ENCODE measurements at regions not wholly inside any gene's neighbourhood (a gene's known extent, or its start where the extent isn't known, plus 50 kb on each side); places are given as distances from the start of the nearest gene placed in this dataset.

DNA sequence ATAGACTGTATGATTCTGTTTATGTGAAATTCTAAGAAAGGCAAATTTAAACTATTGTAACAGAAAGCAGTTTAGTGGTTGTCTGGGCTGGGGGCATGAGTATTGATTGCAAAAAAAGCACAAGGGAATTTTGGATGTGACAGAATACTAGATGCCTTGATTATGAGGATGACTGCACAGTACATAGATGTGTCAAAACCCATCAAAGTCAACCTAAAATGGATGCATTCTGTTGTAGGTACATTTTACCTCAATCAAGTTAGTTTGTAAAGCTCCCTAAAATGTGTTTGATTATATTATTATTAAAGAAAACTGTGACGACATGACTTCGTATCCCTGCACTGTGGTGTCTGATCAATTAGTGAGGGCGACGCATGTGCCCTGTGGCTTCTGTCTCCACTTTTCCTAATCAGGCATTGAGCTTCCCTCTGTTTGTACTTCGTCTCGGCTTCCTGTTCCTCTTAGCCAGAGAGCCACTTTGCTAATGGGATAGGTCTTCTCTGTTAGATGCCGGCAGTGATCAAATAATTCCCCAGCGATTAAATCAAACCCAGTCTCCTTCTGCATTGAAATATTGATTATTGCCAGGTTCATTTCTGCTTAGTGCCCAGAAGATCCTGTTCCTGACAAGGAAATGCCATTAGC, 118.3 kb upstream of the GGTLC1 start:
- Mint-ChIP-seq H3K4me3 (ENCODE audit: unreplicated experiment) (no peak overlapping the region), H3K27ac (ENCODE audit: unreplicated experiment) (no peak overlapping the region), H3K36me3 (ENCODE audit: unreplicated experiment) (no peaks in the 10 kb centered on the region), H3K27me3 (ENCODE audit: unreplicated experiment) (peaks cover 1% of the 10 kb centered on the region), H3K9me3 (ENCODE audit: unreplicated experiment) (peaks cover 3% of the 10 kb centered on the region), H3K4me1 (ENCODE audit: low read depth, unreplicated experiment) (peaks cover under 1% of the 10 kb centered on the region)
- no peak for DNase-seq
- TF ChIP-seq, protein P1, sequence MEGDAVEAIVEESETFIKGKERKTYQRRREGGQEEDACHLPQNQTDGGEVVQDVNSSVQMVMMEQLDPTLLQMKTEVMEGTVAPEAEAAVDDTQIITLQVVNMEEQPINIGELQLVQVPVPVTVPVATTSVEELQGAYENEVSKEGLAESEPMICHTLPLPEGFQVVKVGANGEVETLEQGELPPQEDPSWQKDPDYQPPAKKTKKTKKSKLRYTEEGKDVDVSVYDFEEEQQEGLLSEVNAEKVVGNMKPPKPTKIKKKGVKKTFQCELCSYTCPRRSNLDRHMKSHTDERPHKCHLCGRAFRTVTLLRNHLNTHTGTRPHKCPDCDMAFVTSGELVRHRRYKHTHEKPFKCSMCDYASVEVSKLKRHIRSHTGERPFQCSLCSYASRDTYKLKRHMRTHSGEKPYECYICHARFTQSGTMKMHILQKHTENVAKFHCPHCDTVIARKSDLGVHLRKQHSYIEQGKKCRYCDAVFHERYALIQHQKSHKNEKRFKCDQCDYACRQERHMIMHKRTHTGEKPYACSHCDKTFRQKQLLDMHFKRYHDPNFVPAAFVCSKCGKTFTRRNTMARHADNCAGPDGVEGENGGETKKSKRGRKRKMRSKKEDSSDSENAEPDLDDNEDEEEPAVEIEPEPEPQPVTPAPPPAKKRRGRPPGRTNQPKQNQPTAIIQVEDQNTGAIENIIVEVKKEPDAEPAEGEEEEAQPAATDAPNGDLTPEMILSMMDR (IDR thresholded peaks at IDR 0.05; ENCODE audit: partially characterized antibody, unreplicated experiment), result no peak

DNA sequence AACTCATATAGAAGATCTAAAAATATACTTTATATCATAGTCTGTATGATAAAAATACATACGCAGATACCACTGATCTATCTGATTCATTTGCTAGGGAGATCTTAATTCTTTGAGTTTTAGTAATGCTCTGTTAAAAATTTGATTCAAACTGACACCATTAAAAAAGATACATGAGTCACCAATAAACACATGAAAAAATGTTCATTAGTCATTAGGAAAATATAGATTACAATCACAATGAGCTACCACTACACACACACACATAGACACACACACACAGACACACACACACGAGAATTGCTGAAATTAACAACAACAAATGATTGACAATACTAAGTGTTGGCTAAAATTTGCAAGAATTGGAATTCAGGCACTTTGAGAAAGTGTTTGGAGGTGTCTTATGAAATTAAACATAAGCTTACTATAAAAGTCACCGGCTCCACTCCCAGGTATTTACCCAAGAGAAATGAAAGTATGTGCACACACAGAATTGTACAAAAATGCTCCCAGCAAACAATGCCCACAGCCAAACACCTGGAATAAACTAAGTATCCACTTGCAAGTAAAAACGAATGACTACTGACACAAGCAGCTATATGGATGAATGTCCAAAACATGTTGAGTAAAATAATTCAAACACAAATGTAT, 117.7 kb upstream of the GGTLC1 start:
- H3K27ac Mint-ChIP-seq (ENCODE audit: unreplicated experiment), result no peak overlapping the region
- H3K4me1 Mint-ChIP-seq (ENCODE audit: low read depth, unreplicated experiment), result peaks cover 3% of the 10 kb centered on the region
- no peaks in the 10 kb centered on the region for H3K36me3 Mint-ChIP-seq (ENCODE audit: unreplicated experiment)
- no peak for DNase-seq
- TF ChIP-seq, protein P1 (IDR thresholded peaks at IDR 0.05; ENCODE audit: partially characterized antibody, unreplicated experiment), result no peak
- peaks cover 3% of the 10 kb centered on the region for H3K9me3 Mint-ChIP-seq (ENCODE audit: unreplicated experiment)
- peaks cover 1% of the 10 kb centered on the region for H3K27me3 Mint-ChIP-seq (ENCODE audit: unreplicated experiment)
- H3K4me3 Mint-ChIP-seq (ENCODE audit: unreplicated experiment), result no peak overlapping the region

DNA sequence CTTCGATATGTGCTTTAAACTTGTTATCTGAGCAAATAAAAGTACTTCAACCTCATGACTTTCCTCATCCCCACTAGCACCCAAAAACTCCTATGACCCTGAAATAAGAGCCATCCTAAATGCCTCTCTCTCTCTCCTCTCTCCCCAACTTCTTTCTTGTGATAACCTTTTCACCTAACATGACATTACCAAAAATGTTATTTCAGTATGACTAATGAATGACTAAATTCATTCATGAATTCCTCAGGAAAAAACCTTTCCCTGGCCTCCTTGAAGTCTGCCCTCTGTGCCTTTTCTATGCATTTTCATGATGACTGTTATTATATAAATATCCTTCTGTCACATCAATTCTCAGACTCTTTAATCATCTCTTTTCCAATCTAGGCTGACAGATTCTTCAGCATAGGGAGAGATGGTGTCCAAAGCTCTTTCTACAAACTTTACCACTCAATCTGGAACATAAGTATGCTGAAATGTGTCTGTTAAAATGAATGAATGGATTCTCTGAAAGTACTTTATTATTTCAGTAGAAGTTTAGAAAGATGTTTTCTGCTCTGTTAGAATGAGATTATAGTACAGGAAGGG, 114.3 kb upstream of the GGTLC1 start:
- Mint-ChIP-seq H3K36me3 (ENCODE audit: unreplicated experiment) (no peaks in the 10 kb centered on the region), H3K4me3 (ENCODE audit: unreplicated experiment) (no peak overlapping the region), H3K27me3 (ENCODE audit: unreplicated experiment) (peaks cover 1% of the 10 kb centered on the region), H3K27ac (ENCODE audit: unreplicated experiment) (no peak overlapping the region), H3K9me3 (ENCODE audit: unreplicated experiment) (peaks cover 6% of the 10 kb centered on the region), H3K4me1 (ENCODE audit: low read depth, unreplicated experiment) (peaks cover 12% of the 10 kb centered on the region)
- DNase-seq, result no peak
- TF ChIP-seq, protein P1 (IDR thresholded peaks at IDR 0.05; ENCODE audit: partially characterized antibody, unreplicated experiment), result no peak

DNA sequence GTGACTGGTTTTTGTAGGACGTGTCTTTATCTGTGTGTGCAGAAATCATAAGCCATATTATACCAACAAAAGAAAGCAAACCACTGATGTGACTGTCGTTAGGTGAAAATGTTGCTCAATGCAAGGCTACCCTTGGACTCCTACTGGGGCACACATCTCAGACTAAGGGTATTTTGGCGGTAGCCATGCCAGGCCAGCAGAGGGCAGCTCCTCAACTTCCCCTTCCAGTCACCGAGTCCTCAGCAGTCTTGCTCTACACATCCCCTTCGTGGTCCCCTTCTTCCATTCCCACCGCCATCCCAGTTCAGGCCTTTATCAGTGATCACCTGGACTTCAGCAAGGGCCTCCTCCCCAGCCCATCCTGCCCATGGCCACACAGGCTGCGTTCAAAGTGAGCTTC, 113.7 kb upstream of the GGTLC1 start:
- TF ChIP-seq, protein P1 (IDR thresholded peaks at IDR 0.05; ENCODE audit: partially characterized antibody, unreplicated experiment), result peak; percentile 21
- Mint-ChIP-seq H3K27me3 (ENCODE audit: unreplicated experiment) (peaks cover 2% of the 10 kb centered on the region), H3K4me3 (ENCODE audit: unreplicated experiment) (no peak overlapping the region), H3K36me3 (ENCODE audit: unreplicated experiment) (no peaks in the 10 kb centered on the region), H3K27ac (ENCODE audit: unreplicated experiment) (no peak overlapping the region), H3K9me3 (ENCODE audit: unreplicated experiment) (peaks cover 7% of the 10 kb centered on the region), H3K4me1 (ENCODE audit: low read depth, unreplicated experiment) (peaks cover 14% of the 10 kb centered on the region)
- DNase-seq, result no peak
